ENCODE measurements at regions not wholly inside any gene's neighbourhood (a gene's known extent, or its start where the extent isn't known, plus 50 kb on each side); places are given as distances from the start of the nearest gene placed in this dataset.
"Not testable (repeated sequence)": the region's sequence is repeated elsewhere in the genome, so short reads cannot be mapped to it uniquely, and the experiment has no call there.

- no peak for DNase-seq (ENCODE audit: low spot score)
Measured at GRCh38 chr6:152811785-152812184, 61.2 kb downstream of the VIP start.

GRCh38 chr6:152815230-152815872 is 64.8 kb downstream of the VIP start:
- no peak for DNase-seq (ENCODE audit: low spot score)

GRCh38 chr6:152816055-152816454 is 65.5 kb downstream of the VIP start:
- no peak for DNase-seq (ENCODE audit: low spot score)

- DNase-seq (ENCODE audit: low spot score), result peak; percentile 10
Measured at GRCh38 chr6:152821525-152821924, 70.9 kb downstream of the VIP start.

GRCh38 chr6:152824666-152825065 is 74.1 kb downstream of the VIP start:
- DNase-seq (ENCODE audit: low spot score), result no peak

GRCh38 chr6:152828431-152828830 is 77.8 kb downstream of the VIP start:
- no peak for DNase-seq (ENCODE audit: low spot score)

GRCh38 chr6:152834366-152834765 is 83.8 kb downstream of the VIP start:
- DNase-seq (ENCODE audit: low spot score), result not testable (repeated sequence)

- DNase-seq (ENCODE audit: low spot score), result no peak
Measured at GRCh38 chr6:152836523-152836922, 85.9 kb downstream of the VIP start.

- DNase-seq (ENCODE audit: low spot score), result no peak
Measured at GRCh38 chr6:152845421-152845820, 94.8 kb downstream of the VIP start.

- no peak for DNase-seq (ENCODE audit: low spot score)
Measured at GRCh38 chr6:152846825-152847224, 96.2 kb downstream of the VIP start.

- DNase-seq (ENCODE audit: low spot score), result no peak
Measured at GRCh38 chr6:152848919-152849318, 98.3 kb downstream of the VIP start.

GRCh38 chr6:152854086-152854795 is 103.6 kb downstream of the VIP start:
- no peak for DNase-seq (ENCODE audit: low spot score)

GRCh38 chr6:152858141-152858540 is 107.5 kb downstream of the VIP start:
- no peak for DNase-seq (ENCODE audit: low spot score)

GRCh38 chr6:152859225-152859624 is 108.6 kb downstream of the VIP start:
- no peak for DNase-seq (ENCODE audit: low spot score)

GRCh38 chr6:152863618-152864326 is 113.2 kb downstream of the VIP start:
- peak; percentile 63 for DNase-seq (ENCODE audit: low spot score)

GRCh38 chr6:152874267-152874666 is 108.6 kb downstream of the FBXO5 start:
- no peak for DNase-seq (ENCODE audit: low spot score)

GRCh38 chr6:152874846-152875568 is 107.8 kb downstream of the FBXO5 start:
- no peak for DNase-seq (ENCODE audit: low spot score)

GRCh38 chr6:152879681-152880080 is 103.2 kb downstream of the FBXO5 start:
- no peak for DNase-seq (ENCODE audit: low spot score)

- no peak for DNase-seq (ENCODE audit: low spot score)
Measured at GRCh38 chr6:152893187-152893586, 89.7 kb downstream of the FBXO5 start.

GRCh38 chr6:152896923-152897322 is 85.9 kb downstream of the FBXO5 start:
- DNase-seq (ENCODE audit: low spot score), result no peak

GRCh38 chr6:152897807-152898399 is 84.9 kb downstream of the FBXO5 start:
- DNase-seq (ENCODE audit: low spot score), result peak; percentile 52

GRCh38 chr6:152904678-152905077 is 78.2 kb downstream of the FBXO5 start:
- no peak for DNase-seq (ENCODE audit: low spot score)
